CD4-positive, alpha-beta T cell treated with Interferon alpha-2 for 1 hour (primary cell): ENCODE measurements at regions not wholly inside any gene's neighbourhood (a gene's known extent, or its start where the extent isn't known, plus 50 kb on each side); places are given as distances from the start of the nearest gene placed in this dataset.
A peak's percentile ranks its signal among the peaks of the same experiment; 100 is the strongest.

Experiments used
- DNase-seq, 2 donors: peaks; one replicate each; pipeline ENCODE4 v3.0.0-alpha.2; 2020 to 2022

- DNase-seq: no peak
Observed at GRCh38 chr1:193676996-193677549, 490.7 kb upstream of the B3GALT2 start.

DNA sequence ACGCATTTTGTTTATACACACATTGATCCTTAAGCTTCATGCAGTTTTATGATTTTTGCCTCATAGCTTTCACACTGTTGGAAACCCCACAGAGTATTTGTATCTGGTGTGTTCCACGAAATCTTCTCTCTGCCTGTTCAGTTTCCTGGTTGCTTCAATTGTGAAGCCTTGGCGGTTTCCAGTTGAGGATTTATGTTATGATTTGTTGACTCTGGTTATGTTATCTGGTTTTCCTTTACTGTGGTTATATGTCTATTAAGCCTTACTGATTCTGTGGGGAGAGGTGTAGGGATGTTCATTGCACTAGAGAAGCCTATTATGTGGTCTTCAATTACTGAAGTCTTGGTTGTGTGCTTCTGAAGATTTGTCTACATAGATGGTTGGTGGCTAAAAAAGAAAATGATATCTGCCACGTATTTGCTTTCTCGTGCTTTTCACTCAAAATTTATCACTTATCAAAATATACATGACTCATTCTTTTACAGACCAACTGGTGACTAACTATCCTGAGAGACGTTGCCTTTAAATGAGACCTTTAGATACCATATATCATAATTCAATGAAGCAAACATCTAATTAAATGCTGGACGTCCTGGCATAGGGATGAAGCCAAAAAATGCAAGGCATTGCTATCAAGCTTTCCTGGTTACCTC lies 488.0 kb upstream of the B3GALT2 start:
- no peak for DNase-seq

GRCh38 chr1:193666485-193667083 lies 480.2 kb upstream of the B3GALT2 start:
- DNase-seq: no peak

DNA sequence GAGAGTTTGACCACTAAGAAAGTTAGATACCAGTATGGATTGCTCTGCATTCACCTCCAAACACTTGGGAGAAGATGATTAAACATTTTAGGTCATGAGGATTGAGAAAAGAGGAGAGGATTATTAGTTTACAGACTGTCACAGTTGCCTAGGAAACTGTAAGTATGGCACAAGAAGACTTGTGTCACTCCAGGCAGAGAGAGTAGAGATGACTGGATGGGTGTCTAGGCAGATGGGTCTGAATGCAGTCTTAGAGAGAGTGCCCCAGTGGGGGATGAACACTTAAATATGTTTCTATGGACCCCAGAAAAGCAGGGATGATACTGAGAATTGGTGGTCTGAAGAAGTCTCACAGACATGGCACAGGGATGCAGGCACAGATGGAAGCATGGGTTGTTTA lies 477.6 kb upstream of the B3GALT2 start:
- DNase-seq: no peak

DNA sequence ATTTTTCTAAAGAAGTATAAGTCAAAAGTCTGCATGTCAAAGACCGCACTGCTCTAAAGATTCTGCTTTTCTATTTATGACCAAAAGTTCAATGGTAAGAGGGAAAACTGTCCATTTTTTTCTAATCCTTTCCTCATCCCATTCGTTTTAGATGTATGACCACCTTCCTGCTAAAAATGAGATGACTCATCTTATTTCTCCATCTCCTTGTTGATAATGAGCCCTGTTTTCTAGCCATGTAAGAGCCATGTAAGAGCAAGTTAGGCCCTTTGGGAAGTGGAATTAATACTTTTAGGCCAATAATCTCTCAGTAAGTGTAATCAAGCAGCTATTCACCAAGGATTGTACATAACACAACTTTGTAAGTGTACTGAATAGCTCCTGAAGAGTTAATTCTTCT lies 475.6 kb upstream of the B3GALT2 start:
- DNase-seq: no peak

DNA sequence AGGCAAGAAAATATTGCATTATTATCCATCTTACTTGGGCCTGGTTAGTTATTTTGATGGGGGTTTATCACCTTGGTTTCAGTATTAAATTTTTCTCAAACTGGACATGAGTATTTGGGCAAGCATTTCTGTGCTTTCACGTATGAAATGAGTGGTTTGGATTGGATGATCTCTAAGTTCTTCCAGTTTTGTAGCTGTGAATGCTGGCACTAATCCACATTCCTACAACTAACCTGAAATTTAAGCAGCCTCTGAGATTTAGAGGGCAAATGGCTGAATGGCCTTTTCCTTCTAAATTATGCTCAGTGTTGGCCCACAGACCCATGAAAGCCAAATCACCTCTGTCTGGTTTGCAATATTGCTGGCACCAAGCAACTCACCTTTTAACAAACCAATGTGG lies 475.0 kb upstream of the B3GALT2 start:
- DNase-seq: no peak

- no peak for DNase-seq
Observed at GRCh38 chr1:193660428-193660827, 474.0 kb upstream of the B3GALT2 start.

- no peak for DNase-seq
Observed at GRCh38 chr1:193658691-193659090, 472.3 kb upstream of the B3GALT2 start.

DNA sequence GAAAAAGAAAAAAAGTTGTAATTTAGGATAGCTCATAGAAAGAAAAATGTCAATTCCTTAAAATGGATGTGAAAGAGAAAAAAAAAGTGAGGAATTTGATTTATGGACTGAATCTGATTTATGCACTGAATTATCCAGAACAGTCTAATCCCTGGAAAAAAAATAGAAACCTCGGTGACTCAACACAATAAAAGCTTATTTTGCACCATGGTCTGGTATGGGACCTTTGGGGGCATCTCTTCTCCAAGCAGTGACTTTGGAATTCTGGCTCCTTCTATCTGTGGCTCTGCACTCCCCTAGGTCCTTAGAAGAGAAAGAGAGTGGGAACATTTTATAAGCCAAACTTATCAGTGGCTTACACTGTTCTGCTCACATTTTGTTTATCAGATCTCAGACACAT lies 471.7 kb upstream of the B3GALT2 start:
- no peak for DNase-seq

DNA sequence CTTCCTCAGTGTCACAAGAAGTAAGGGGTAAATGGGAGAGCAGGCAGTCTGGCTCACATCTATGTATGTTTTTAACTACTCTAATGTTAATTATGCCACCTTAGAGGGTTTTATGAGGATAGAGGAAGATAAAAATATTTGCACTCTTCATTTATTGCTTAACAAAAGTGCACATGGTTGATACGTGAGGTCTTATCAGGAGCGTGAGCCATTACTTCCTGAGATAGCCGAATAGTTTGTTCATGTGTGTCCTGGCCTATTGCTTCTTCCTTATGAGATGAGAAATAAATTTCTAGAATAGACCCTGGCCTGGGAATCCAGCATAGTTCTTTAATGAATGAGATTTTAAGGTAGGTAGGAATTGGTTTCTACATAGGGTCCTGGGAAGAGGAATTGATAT lies 471.1 kb upstream of the B3GALT2 start:
- no peak for DNase-seq

DNA sequence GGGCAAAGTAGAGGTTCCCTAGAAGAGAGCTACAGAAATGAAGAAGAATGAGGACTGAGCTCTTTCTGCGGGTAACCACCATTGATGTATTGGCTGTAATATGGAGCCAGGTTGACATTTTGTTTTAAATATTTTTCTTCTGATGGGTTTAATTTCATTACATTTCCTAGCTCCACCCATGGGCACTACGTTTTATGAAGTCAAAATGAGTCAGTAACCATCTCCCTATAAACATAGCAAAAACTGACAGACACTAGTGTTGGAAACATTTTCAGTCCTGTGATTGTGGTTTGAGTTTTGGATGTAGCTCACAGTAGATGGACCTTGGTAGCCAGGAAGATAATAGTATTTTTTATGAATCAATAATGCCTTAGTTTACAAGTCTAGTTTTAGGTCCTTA lies 470.4 kb upstream of the B3GALT2 start:
- no peak for DNase-seq

GRCh38 chr1:193654951-193655735 lies 468.7 kb upstream of the B3GALT2 start:
- no peak for DNase-seq

DNA sequence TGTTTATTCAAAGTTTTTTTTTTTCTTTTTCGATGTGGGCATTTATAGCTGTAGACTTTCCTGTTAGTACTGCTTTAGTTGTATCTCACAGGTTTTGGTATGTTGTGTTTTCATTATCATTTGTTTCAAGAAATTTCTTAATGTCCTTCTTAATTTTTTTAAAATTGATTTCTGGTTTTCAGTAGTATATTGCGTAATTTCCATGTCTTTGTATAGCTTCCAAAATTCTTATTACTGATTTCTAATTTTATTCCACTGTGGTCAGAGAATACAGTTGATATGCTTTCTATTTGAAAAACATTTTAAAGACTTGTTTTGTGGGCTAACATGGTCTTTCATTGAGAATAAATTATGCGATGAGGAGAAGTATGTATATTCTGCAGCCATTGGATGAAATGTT lies 463.2 kb upstream of the B3GALT2 start:
- no peak for DNase-seq

- DNase-seq: no peak
Observed at GRCh38 chr1:193634876-193635275, 448.5 kb upstream of the B3GALT2 start.

DNA sequence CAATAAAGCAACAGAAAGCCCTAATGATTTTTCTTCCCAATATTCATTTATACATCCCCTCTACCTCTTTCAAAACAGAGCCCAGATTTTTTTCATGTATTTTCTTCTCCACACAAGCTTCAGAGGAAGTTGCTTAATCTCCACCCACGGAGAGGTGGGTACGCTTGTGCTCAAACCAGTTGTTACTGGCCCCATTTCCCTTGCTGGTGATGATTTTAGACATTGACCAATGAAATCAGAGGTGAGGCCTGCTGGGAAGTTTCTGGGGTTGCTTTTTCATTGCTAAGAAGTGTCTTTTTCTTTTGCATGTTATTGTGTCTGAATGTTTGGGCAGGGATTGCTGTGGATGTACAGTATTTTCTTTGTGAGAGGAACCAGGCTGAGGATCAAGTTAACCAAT lies 448.1 kb upstream of the B3GALT2 start:
- DNase-seq: peak in 1 of 2 donors; percentile 46

DNA sequence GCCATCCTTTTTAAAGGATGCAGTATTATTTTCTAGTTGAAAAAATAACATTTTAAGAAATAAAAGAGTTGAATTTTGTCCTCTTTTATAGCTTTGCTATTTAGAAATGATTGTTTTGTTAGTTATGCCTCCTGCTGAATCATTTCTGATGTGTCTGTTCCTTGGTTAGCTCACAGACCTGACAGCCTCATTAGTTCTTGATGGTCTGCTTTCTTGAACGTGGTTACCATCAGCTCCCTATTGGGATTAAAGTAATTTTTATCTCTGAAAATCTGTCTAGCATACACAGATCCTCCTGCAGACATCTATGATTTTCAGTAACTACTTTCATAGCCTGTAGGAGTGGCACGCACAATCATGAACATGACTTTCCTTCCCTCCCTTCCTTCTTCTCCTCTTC lies 447.6 kb upstream of the B3GALT2 start:
- no peak for DNase-seq

DNA sequence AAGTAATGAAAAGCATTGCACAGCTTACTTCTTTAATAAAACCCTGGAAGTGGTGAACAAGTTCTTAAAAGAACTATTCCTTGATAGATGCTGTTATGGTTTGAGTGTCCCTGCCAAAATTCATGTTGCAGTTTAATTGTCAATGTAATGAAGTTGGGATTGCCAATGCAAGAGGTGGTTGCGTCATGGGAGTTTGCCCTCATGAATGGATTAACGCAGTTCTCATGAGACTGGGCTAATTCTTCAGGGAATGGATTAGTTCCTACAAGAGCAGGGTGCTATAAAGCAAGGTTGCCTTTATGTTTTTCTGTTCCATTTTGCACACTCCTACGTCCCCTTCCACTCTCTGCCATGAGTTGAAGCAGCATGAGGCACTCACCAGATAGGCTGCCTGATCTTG lies 446.7 kb upstream of the B3GALT2 start:
- no peak for DNase-seq

GRCh38 chr1:193631306-193631705 lies 444.9 kb upstream of the B3GALT2 start:
- no peak for DNase-seq

DNA sequence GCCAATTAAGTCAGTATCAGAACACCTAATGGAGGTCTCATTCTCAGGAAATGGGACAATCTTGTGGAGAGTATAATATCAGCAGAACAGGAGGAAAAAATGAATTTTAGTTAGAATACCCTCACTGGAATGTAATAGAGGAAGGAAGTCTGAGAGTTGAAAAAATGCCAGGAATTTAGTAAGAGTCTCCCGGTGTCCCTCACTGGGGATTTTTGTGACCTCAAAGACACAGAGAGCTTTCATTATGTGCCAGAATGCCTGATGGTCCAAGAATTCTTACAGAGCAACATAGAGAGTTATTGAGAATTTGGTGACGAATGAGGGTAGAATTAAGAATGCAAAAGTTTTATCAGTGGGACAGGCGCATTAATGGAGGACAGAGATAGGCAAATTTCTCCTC lies 443.5 kb upstream of the B3GALT2 start:
- DNase-seq: no peak

- no peak for DNase-seq
Observed at GRCh38 chr1:193626695-193627094, 440.3 kb upstream of the B3GALT2 start.

DNA sequence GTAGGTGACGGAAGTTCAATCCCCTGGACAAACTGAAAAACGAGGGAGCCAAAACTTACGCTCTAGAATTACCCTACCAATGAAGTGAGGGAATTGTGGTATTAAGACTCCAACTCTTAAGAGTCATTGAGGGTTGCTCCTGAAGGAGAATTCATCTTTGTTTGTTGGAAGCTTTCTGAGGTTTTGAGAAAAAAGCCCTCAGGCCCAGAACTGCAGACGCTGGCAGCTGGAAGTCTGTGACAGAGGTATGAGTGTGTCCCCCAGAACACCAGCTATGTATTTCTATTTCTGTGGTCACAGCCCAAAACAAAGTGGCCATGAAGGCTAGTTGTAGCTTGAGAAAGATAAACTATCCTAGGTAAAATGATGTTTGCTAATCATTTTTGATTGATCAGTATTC lies 438.8 kb upstream of the B3GALT2 start:
- DNase-seq: no peak

GRCh38 chr1:193619911-193620310 lies 433.5 kb upstream of the B3GALT2 start:
- DNase-seq: no peak

DNA sequence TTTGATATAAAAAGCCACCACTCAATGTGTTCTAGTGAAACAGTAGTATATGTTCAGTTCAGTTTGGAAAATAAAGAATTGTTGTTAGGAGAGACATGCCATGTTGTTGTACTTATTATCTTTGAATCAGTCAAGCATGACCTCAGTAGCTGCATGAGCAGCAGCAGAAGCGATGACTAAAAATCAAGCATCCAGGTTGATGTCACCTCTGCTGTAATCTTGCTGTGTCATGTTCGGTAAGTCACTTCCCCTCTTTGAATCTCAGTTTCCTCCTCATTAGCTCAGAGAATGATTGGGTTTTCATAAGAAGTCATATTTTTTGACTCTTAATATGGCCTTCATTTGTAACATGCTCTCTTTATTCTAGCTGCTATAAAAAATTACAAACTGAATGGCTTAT lies 428.4 kb upstream of the B3GALT2 start:
- DNase-seq: no peak

DNA sequence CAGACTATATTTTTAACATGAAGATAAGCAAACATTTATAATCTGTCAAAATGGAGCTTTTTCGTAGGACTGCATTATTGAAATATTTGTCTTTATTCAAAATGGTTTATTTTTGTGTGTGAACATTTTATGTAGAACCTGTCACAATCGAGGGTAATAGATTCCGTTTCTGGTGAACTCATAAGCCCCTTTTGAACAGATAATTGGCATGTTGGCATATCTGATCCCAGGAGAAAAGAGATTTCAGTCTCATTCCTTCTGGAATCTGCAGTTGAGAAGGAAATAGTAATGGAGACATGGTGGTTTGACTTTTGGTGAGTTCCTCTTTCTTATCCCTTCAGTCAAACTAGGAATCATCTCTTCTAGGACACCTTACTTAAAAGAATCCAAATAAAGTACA lies 427.9 kb upstream of the B3GALT2 start:
- no peak for DNase-seq
